ENCODE measurements at regions not wholly inside any gene's neighbourhood (a gene's known extent, or its start where the extent isn't known, plus 50 kb on each side); places are given as distances from the start of the nearest gene placed in this dataset.
"Not testable (repeated sequence)": the region's sequence is repeated elsewhere in the genome, so short reads cannot be mapped to it uniquely, and the experiment has no call there.

DNA sequence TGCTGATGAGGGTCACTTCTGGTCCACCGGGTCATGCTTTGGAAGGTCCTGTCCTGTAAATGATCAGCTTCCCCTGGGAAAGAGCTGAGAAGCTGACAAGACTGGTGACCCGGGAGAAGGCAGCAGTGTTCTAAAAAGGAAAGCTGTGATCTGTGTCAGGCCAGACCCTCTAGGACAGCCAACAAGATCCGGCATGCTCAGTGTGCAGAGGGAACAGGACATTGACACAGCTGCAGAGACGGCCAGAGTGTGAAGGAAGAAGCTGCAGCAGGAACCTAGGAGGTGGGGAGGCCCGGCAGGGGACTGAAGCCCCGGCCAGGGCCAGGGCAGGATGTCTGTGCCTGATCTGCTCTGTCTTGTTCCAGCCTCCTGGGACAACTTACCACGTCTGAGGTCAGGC, 372.7 kb upstream of the ID2 start:
- no peak for DNase-seq

GRCh38 chr2:8310557-8311455, 371.1 kb upstream of the ID2 start:
- DNase-seq: peak; percentile 52

DNA sequence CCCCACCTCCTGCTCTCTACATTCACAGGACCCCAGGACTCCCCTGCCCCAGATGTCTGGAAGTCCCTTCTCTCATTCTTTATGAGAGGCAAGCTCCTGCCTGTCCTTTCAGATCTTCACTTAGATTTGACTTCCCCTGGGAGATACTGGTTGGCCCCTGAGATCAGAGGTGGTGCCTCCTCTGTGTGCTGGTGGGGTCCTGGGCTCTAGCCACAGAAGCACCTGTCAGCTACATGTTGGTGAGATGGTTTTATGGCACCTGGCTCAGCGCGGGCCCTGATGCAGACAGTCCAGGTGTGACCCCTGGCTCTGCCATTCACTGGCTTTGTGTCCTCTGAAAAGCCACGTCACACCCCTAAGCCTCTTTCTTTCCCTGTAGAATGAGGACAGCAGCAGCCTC, 369.6 kb upstream of the ID2 start:
- DNase-seq: no peak

DNA sequence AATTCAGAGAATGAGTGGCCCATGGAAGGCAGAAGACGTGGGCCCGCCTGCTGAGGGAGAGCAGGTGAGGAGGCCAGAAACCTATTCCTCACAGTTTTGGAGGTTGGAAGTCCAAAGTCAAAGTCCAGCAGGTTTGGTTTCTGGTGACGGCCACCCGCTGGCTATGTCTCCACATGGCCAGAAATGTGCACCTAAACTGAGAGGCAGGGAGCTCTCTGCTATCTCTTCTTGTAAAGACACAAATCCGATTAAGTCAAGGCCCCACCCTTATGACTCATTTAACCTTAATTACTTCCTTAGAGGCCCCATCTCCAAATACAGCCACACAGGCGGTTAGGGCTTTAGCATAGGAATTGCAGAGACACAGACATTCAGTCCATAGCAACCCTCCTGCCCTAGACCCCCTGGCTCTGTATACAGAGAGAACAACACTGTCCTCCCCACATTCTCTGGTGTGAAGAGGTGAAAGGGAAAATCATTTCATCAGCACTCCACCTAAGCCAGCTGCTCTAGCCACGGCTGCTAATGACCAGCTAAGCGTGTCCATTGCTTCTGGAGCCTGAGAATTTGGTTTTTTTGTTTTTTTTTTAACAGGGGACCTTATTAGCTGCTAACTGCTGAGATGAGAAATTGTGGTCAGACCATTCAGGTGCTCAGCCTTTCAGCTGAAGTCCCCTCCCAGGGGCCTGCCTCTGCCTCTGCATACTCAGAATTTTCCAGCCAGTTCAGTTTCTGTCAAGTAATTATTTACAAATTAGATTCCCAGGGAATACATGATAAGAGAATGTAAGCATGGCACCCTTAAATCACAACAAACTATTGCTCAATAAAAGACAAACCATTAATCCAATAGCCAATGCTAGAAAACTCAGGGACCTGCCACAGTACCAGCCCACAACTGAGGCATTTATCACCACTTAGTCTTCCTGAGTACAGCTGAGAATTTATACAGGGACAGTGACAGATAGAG, 368.7 kb upstream of the ID2 start:
- DNase-seq: no peak

GRCh38 chr2:8314063-8314462, 367.8 kb upstream of the ID2 start:
- peak; percentile 46 for DNase-seq

GRCh38 chr2:8315531-8316165, 366.2 kb upstream of the ID2 start:
- peak; percentile 74 for DNase-seq

DNA sequence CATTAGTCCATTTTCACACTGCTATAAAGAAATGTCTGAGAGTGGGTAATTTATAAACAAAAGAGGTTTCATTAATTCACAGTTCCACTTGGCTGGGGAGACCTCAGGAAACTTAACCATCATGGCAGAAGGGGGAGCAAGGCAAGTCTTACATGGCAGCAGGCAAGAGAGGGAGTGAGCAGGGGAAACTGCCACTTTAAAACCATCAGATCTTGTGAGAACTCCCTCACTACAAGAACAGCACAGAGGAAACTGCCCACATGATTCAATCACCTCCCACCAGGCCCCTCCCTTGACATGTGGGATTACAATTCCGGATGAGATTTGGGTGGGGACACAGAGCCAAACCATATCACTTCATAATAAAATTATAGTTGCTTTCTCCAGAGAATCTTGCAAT, 365.5 kb upstream of the ID2 start:
- DNase-seq: no peak

DNA sequence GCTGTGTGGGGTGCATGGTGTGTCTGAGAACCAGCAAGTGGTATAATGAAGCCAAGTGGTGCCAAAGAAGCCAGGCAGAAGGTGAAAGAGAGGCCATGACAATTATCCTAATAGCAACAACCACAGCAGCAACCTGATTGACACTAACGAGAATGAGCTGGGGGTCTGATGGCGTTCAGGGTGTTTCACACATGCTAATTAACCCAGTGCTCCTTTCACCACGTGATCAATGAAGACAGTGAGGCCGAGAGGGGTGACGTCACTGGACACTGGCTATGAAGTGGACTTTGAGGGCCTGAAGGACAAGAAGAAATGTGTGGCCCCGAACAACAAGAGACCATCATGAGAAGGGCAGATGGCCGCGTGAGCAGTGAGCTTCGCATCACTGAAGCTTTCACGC, 364.4 kb upstream of the ID2 start:
- DNase-seq: no peak

DNA sequence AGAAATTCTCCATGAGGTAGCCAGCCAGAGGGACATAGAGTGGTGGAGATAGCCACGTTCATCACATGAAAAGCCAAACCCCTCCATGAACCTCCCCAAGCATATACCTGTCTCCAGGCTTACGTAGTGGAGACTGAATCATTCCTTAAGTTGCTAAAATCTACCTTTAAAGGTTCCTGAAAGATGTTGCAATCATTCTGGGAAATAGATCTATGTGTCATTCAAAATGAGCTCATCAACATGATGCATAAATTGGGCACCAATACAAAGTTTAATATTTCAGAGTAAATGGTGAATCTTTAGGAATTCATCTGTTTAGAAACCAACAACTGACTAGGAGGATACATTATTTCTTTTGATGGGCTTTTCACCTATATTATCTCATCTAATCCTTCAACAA, 362.6 kb upstream of the ID2 start:
- no peak for DNase-seq

GRCh38 chr2:8320311-8321066, 361.4 kb upstream of the ID2 start:
- no peak for DNase-seq

GRCh38 chr2:8322634-8323033, 359.2 kb upstream of the ID2 start:
- no peak for DNase-seq

- no peak for DNase-seq
These were observed 357.5 kb upstream of the ID2 start for GRCh38 chr2:8324164-8324856.

DNA sequence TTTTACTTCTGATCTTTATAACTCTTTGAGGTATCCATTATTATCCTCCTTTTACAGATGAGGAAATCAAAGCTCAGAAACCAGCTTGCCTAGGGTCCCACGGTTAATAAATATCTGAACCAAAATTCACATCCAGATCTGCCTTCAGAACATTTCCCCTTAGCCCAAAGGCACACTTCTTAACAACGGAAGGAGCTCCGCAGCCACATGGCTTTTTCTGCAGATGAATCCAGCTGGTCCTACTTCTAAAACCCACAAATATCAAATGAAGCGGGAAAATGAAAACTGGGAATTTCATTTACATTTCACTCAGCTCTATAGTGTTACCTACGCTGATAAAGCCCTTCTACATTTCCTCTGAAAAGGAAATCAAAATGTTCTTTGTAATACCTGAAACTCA, 357.0 kb upstream of the ID2 start:
- DNase-seq: no peak

DNA sequence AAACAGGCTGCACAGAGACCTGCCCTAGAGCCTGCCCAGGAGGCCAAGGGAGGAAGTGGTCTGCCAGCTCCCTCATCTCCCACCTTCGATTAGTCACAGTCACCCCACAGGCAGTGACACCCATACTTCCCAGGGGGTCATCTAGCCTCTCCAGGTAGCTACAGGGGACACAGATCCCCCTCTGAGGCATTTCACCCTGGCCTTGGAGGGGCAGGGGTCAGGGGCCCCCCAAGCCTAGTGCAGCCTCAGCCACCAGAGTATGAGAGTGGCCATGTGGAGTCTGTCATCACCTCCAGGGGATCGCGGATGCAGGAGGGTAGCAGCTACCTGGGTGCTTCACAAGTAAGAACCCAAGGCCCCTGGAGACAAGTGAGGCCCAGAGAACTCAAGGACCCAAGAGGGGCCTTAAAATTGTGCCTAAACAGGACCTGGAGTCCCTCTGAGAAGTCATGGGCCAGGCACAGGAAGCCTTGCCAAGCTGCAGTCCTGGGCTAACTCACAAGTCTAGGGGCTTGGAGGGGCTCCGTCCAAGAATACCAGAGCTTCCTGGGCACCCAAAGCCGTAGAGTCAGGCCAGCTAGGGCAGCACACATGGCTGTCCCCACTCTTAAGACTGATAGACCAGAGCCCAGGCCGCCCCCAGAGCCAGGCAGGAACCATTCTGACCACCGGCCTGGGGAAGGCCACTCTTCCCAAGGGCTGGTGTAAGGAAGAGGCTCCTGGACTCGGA, 354.3 kb upstream of the ID2 start:
- no peak for DNase-seq

GRCh38 chr2:8328217-8328616, 353.6 kb upstream of the ID2 start:
- no peak for DNase-seq

DNA sequence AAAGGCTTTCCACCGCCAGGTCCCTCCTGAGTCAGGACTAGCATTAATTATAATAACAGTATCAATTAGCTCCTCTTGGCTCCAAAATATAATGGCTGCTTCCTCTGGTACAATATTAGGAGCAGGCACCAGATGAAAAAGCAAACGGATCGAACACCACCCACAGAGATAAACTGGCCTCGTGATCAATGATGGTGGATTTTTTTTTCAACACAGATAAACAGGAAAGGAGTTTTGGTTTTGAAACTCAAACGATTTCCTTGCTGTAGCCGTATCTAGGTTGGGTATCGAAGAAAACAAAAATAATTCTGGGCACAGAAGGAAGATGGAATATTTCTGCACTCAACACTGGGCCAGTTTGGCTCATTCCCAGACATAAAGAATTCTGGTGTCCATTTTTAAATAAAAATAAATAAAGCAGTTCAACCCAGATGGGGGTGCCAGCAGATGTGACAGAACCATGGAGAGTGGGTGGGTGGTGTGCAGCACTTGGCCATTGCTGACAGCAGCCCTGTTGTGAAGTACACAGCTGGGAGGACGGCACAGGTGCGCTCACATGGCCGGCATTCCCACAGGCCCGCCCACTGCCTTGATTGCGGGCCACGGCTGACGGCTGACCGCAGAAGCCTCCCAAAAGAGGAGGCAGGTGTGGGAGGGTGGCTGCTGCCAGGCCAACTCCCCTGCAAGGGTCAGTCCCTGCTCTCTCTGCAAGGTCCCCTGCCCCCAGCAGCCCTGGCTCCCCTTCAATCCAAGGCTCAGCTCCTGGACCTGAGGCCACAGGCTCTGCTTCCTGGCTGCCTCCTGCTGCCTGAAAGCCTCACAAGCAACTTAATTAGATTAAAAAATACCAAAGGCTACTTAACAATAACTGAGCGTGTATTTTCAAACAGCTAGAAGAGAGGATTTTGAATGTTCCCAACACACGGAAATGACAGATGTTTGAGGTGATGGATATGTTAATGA, 351.9 kb upstream of the ID2 start:
- no peak for DNase-seq

- no peak for DNase-seq
These were observed 350.8 kb upstream of the ID2 start for GRCh38 chr2:8331068-8331467.

- no peak for DNase-seq
These were observed 349.2 kb upstream of the ID2 start for GRCh38 chr2:8332646-8333045.

- no peak for DNase-seq
These were observed 348.6 kb upstream of the ID2 start for GRCh38 chr2:8333177-8333831.

GRCh38 chr2:8333832-8334187, 348.0 kb upstream of the ID2 start:
- DNase-seq: not testable (repeated sequence)
